GM19023 (cell line): ENCODE measurements at regions not wholly inside any gene's neighbourhood (a gene's known extent, or its start where the extent isn't known, plus 50 kb on each side); places are given as distances from the start of the nearest gene placed in this dataset.

Experiments used
- ATAC-seq: cut with Tn5 transposase; IDR thresholded peaks from one replicate; pipeline ENCODE4 v1.9.1; 2021; ENCODE audit warnings: mild to moderate bottlenecking, moderate library complexity; ENCODE audit not compliant: unreplicated experiment

DNA sequence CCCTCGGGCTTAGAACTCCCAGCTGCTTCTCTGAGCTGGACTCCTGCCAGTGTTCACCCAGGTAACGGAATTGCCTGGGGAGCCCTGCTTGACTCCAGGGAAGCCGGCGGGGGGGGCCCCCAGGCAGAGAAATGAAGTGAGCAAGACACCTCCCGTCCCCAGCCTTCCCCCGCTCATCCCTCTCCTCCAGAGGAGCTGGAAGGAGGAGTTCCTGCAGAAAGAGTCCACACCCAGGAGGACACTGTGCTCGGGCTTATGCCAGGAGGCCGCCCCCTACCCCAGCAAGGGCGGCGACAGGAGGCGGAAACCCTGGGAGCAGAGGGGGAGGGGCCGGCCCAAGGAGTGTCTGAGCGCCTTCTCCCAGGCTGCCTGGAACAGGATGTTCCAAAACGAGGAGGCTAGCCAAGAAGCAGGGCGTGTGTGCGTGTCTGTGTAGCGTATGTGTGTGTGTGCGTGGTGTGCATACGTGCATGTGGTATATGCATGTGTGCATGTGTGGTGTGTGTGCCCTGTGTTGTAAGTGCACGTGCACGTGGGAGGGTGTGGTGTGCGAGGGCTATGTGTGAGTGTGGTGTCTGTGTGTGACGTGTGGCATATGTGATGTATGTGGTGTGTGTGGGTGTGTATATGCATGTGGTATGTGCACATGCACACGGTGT lies 511.3 kb downstream of the SHQ1 start:
- ATAC-seq: no peak

DNA sequence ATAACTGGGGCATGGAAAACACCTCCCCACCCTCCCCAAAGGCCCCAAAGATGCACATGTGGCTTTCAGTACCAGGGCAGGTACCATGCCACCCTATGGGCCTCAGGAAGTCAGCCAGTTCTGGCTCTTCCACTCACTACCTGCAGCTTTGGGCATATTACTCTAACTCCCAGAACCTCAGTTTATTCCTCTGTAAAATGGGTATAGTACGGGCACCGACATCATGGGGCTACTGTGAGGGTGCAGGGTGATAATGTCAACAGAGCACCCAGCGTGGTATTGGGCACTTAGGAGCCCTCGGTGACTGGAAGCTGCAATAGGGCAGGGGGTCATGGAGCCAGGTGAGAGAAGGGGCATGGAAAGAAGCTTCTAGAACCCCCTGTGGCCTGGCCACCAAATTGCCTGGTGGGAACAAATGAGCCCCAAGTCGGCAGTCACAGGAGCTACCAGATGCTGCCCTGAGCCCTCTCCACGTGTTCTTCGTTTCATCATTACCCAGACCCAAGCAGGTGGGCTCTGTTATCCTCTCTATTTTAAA lies 512.1 kb downstream of the SHQ1 start:
- no peak for ATAC-seq

DNA sequence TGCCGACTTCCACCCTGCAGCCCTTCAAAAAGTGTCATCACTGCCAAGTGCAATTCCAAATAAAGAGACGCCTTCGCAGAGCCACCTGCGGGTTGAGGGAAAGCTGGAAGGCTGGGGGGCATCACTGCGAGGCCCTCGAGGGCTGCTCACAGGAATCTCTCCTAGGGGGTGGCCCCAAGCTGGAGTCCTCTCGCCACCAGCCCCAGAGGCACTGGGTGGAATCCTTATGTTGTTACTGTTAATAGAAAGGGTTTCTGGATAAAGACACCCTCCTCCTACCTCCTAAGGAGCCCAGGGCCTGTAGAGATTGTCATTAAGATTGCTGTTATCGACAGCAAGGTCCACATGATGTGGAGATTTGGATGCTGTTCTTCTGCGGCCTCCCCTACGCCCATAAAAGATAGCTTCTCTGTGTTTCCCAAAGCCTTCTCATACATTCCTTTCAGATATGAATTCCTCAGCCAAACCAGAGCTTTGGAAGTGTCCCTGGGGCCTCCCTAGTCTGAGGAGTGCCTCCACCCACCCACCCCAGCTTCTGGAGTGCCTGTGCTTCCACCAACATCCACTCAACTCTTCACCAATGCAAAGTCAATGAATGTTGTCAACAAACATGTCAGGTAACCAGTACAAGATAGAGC lies 512.7 kb downstream of the SHQ1 start:
- no peak for ATAC-seq

DNA sequence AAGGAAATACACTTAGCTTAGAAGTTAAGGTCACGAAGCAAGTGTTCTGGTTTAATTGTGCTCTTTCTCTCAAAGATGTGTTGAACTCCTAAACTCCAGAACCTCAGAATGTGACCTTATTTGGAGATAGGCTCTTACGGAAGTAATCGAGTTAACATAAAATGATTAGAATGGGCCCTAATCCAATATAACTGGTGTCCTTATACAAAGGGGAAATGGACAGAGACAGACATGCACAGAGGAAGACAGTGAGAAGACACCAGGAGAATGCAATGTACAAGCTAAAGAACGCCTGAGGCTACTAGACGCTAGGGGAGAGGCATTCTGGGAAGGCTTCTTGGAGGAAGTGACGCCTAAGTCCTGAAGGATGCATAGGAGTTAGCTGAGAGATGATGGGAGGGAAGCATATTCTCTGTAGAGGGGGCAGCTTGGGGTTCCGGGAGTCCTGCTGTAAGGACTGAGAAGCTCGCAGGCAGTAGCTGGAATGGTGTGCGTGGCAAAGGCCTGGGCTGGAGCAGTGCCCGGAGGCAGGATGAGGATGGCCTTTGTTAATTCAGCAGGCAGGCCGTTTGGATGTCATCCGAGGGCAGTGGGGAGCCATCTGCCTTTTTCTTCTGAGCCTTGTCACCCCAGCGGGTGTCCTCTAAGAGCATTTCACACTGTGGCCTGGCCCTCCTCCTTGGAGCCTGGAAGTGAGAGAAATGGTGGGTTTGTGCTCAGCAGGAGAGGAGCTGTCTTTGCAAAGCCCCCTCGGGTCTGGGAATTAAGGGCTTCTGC lies 513.4 kb downstream of the SHQ1 start:
- ATAC-seq: no peak

DNA sequence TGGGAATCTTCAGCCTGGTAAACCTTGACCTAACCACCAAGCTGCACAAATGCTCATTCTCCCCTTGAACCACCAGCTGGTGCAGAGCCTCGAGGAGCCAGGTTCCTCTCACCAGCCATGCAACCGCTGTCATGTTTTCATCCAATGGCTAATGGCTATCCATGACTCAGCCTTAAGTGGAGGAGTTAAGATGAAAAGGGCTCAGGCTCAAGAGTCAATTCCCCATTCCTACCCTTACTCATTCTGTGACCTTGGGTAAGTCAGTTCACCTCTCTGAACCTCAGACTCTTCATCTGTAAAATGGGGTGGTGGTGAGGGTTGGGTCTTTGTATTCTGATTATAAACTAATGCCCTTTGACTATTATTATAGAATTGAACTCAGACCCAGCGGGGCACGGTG lies 515.6 kb downstream of the SHQ1 start:
- ATAC-seq: no peak

DNA sequence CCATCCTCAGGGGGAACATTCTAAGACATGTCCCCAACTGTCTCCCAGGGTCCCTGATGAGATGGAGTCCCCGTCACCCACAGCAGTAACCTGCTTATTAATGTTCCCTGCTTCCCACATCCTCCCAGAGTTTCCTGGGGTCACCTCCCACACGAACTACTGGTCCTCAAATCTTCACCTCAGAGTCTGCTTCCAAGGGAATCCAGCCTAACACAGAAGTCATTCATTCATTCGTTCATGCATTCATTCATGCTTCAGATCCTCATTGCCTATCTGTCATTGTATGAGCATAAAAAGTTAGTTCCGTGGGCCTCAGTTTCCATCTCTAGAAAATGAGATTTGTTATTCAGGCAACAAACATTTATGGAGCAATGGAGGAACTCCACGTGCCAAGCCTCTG lies 516.2 kb downstream of the SHQ1 start:
- ATAC-seq: no peak

DNA sequence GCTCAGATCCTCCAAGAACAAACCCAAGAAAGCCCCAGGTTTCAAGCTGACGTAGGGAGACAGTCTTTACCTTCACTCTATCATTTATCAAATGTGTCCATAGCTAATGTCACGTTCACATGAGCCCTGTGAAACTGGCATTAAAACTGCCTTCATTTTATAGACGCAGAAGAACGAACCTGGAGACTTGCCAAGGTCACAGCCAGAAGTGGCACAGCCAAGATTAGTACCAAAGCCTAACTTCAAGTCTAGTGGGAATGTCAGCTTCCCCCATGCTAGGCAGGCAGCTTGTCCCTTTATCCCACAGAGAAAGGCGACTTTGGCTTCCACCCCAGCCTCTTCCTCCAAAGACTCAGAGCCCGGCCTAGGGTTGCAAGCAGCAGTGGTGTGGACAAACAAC lies 517.2 kb downstream of the SHQ1 start:
- no peak for ATAC-seq

DNA sequence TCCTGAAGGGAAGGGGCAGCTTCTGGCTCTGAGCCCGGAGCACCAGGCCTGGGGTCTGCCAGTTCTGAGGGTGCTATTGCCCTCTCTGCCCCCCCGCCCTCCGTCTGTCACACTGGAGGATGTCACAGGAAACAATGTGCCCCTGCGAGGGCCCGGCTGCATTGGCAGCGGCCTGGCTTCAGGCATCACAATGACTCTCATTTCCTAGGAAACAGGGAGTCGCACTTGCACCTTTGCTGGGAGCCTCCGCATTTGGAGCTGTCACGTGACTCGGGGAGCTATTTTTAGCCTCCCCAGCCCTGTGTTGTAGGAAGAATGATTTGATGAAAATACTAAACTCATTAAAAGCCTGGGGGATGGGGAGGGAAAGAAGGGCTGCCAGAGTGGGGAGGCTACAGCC lies 518.9 kb downstream of the SHQ1 start:
- ATAC-seq: no peak

DNA sequence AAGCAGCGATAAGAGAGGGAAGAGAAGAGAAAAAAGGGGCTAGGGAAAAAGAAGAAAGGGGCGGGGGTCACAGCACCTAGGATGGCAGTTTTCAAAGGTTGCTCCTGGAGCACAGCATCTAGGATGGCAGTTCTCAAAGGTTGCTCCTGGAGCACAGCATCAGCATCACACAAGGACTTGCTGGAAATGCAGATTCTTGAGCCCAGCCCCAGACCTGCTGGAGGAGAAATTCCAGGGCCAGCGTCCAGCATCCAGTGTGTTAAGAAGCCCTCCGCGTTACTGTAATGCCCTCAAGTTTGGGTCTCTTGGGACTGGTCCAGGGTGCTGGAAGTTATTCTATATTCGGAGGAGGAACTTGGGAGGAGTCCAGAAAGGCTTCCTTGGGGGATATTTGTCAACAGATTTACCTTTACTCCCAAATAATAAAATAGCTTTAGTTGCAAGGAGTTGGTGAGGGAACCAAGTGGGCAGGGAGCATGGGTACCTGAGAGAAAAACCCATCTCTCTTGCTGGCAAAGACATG lies 519.4 kb downstream of the SHQ1 start:
- no peak for ATAC-seq

DNA sequence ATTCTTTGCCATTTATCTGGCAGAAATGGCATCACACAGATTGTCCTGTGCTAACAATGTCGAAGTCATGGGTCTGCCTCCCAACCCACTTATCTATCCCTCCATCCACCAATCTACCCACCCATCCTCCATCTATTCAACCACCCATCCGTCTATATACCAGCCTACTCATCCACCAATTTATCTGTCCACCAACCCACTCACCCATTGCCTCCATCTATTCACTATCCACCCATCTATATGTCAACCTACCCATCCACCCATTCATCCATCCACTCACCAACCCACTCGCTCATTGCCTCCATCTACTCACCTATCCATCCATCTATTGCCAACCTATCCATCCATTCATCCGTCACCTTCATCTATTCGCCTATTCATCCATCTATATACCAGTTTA lies 521.2 kb downstream of the SHQ1 start:
- no peak for ATAC-seq

DNA sequence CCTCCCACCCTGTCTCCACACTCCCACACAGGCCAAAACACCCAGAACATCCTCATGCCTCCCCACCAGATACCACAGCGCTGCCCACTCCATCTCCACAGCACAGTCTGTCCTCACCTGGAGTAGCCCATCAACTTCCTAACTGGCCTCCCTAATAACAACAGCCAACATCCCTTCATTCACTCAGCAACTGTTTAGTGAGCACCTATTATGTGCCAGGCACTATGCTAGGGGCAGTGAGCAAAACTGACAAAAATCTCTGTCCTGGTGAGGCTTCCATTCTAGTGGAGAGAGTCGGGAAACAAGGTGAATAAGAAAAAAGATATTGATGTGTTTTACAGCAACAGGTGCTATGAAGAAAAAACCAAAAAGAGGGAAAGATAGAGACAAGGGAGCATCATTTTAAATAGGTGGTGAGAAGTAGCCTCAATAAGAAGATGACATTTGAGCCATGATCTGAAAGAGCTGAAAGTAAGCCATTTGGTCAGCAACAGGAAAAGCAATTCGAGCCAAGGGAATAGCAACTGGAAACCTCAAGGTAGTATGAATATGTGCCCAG lies 523.9 kb downstream of the SHQ1 start:
- no peak for ATAC-seq

DNA sequence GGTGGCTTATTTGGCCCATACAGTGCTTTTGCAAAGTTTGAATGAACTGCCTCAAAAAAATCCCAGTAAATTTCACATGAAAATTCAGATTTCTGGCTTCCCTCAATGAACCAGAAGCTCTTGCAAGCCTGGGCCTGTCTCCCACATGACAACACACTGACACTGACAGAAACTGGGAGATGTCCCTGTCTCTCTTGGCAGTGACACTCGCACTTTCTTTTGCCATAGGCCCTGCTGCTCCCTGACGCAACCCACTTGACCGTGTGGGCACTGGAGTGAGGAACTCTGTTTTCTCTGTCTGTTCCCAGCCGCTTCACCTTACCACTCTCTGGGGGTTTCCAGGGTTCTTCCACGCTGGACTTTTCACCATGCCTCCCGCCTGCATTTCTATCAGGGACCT lies 524.5 kb downstream of the SHQ1 start:
- no peak for ATAC-seq

DNA sequence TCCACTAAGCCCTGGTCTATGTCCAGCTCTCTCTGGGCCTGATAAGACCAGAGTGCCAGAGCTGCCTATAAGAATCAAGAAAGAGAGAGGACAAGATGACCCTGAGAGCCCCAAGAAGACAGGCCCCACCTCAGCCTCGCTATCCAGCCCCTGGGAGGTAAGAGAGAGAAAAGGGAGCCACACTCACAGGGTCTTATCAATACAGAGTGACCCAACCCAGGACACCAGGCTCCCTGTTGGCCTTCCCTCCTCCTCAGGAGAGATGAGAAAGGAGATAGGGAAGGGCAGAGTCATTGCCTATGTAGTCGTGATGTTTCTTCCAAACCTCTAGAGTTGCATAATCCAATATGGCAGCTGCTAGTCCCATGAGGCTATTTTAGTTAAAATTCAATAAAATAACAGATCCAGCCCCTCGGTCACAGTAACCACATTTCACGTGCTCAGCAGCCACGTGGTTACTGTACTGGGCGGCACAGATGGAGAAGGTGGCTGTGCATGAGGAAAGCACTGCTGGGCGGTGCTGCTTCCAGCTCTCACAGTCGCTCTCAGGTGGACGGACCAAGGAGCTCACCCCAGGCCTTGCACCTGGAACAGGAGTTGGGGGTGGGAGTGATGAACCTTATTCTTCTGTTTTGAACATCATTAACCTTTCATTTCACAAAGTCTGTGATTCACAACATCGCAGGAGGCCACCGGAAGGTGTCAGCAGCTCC lies 525.8 kb downstream of the SHQ1 start:
- no peak for ATAC-seq

DNA sequence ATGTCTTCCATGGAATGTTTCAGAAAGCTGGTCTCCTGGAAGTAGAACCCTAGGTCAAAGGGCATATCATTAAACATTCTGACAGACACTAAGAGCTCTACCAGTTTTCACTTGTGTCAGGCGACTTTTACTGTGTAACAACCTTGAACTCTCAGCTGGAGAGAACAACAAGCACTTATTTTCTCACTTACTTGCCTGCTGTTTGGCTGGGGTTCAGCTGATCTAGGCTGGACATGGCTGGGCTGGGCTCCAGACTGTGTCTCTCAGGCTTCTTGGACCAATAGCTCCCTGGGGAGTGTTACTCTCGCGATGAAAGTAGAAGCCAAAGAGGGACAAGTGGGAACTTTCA lies 527.3 kb downstream of the SHQ1 start:
- no peak for ATAC-seq

DNA sequence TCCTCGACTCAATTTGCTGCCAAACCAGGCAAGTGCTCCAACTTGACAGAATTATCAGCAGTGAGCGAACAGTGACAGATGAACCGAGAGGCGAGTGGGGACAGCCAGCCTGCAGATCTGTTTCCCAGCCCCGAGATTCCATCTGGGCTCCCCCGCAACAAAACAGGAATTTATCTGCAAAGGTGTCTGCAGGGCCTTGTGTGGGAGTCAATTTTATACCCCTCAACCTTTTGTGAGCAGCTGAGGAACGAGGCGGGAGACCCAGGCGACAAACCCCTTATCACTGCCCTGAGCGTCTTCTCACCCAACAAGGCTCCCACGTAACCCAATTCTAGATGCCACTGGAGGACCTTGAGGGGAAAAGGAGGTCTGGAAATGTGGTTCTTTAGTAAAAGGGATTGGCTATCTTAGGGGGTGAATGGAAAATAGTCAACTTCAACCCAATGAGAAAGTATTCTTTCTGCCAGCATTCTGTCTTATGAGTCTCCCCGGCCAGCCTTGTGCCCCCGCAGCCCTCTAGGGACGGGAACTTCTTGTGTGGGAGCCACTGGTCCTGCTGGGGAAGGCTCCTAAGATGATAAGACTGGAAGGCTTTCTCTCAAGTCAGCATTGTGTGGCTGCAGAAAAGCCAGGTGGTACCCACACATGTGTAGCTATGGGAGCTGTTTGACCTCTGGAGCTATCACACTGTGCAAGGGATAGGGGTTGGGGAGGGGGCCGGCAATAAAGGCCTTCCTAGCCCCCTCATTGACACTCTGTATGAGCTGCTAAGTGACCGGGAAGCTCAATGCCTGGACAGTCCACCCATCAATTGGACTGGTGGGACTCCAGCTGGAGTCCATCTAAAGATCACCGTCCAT lies 527.9 kb downstream of the SHQ1 start:
- ATAC-seq: no peak

DNA sequence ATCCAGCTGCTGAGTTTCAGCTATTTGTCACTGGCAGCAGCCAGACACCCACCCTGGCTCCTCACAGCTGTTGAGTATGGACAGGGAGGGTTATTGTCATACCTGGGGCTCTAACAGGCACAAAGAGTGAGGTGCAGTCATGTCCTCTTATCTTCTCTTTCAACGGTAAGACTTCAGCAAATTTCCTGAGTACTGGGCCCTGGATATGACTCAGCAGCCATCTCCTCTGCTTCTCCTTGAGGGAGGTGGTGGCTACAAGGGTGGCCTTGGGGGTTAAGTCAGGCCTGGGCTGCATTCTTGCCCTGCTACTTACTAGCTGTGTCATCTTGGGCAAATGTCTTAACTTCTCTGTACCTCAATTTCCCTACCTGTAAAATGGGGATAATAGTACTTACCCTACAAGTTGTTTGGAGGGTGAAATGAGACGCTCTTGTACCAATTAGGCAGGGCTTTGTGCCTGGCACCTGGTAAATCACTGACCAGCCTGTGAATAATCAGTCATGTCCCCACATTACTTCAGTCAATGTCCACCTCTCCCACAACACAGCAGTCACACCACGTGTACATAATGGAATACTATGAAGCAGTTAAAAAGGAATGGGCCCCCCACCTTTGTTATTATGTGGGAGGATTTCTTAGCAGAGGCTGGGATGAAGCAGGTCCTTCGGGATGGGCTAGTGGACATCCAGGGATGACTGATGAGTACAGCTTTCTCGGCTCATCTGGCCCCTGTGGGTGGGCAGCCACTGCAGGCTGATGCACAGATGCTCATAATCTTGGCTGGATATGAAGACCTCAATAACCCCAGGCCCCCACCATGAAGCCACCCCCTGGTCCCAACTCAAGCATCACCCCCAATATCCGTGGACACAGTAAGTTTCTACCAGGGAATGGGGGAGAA lies 528.8 kb downstream of the SHQ1 start:
- no peak for ATAC-seq

DNA sequence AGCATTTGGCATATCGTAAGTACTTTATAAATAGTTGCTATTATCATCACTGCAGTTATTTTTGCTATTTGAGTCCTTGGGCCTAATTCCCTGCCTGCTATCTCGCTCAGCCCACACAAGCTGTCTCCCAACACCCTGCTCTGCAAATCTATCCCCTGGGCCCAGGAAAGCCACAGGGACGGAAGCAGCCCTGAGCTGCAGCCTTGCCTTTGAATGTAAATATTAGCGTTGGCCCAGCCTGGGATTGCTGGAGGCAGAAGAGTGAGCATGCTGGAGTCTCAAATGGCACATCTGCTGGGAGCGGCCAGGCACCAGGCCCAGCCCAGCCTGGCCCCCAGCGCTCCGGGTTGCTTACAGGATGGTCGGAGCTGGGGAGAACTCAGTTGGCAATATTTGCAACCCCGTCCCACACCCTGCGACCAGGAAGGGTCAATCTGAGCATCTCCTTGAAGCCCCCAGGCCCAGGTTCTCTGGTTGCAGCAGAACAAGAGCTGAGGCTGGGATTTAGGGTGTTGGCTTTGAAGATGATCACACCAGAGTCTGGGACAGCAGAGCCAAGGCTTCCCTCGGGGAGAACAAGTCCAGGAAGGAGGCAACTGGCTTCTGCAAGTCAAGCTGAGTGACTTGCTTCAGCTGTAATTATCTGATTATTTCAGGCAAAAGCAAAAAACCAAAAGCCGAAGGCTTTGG lies 529.6 kb downstream of the SHQ1 start:
- no peak for ATAC-seq

DNA sequence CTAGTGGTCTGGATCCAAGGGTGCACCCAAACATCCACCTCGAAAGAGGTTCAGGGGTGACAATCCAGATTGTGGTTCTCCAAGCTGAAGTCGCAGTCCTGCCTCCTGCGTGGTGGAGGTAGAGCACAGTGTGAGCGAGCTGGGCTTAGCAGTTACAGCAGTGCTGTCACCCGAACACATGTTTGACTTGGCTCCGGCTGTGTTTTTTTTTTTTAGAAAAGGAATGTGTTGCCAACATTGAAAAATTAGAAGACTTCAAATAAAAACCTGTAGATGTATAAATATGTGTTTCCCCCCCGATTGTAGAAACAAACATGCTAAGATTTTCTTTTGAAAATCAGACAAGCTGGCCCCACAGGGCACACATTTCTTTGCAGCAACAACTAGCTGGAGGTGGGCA lies 530.8 kb downstream of the SHQ1 start:
- no peak for ATAC-seq
